Coronary artery (tissue), 2 donors: ENCODE measurements at regions not wholly inside any gene's neighbourhood (a gene's known extent, or its start where the extent isn't known, plus 50 kb on each side); places are given as distances from the start of the nearest gene placed in this dataset.

Experiments used
- DNase-seq: peaks from one replicate; pipeline ENCODE4 v3.0.0-alpha.2; 2017; ENCODE audit warnings: low spot score
- H3K27ac ChIP-seq, 2 donors: fragments of 200-600 bp; sonication (generic); one replicate each; pipeline ENCODE4 v1.5.1; 2016 to 2019
- H3K4me3 ChIP-seq: fragments of 200-600 bp; sonication (generic); 2 replicates; pipeline ENCODE4 v1.5.1; 2016; ENCODE audit warnings: mild to moderate bottlenecking, moderate library complexity
- TF ChIP-seq, protein P1 (sequence below): fragments of 200-600 bp; sonication (generic); IDR thresholded peaks from one replicate; pipeline ENCODE4 v1.5.1; 2019; ENCODE audit warnings: antibody characterized with exemption

DNA sequence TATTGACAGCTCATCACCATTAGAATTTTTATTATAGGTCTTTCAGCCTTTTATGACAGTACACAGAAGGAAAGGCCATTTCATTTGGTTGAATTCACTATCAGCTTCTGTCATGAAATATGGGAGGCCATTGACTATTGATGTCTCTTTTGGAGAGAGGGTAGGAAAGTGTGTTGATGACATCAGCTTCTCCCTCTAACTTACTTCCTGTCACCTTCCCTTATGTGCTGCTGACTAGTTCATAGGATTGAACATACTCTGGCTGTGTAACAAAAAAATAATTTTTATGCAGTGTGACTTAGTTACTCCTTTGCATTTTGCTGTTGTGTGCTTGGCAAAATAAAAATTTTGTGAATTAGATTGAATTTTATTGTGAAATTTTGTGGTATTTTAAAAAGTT, 769.2 kb downstream of the METTL15 start:
- TF ChIP-seq, protein P1, sequence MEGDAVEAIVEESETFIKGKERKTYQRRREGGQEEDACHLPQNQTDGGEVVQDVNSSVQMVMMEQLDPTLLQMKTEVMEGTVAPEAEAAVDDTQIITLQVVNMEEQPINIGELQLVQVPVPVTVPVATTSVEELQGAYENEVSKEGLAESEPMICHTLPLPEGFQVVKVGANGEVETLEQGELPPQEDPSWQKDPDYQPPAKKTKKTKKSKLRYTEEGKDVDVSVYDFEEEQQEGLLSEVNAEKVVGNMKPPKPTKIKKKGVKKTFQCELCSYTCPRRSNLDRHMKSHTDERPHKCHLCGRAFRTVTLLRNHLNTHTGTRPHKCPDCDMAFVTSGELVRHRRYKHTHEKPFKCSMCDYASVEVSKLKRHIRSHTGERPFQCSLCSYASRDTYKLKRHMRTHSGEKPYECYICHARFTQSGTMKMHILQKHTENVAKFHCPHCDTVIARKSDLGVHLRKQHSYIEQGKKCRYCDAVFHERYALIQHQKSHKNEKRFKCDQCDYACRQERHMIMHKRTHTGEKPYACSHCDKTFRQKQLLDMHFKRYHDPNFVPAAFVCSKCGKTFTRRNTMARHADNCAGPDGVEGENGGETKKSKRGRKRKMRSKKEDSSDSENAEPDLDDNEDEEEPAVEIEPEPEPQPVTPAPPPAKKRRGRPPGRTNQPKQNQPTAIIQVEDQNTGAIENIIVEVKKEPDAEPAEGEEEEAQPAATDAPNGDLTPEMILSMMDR = no peak
- Histone ChIP-seq H3K4me3 (no peak overlapping the region), H3K27ac (no peak overlapping the region)
- DNase-seq = no peak

DNA sequence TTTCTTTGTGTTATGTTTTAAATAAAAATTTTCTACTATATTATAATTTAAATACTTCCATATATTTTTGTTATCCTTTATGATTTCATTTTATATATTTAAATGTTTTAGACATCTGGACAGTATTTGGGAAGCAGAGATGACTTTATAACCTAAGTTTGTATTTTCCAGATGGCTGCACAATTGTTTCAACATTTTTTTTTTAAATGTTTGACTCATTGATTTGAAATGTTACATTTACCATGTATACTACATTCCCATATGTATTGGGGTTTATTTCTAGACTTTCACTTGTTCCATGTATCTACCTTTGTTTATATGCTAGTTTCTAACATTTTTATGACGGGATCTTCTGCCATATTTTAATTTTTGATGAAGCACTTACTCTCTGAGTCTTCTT, 766.5 kb downstream of the METTL15 start:
- no peak overlapping the region for H3K4me3 ChIP-seq
- H3K27ac ChIP-seq = no peak overlapping the region
- TF ChIP-seq, protein P1 = no peak
- DNase-seq = no peak

DNA sequence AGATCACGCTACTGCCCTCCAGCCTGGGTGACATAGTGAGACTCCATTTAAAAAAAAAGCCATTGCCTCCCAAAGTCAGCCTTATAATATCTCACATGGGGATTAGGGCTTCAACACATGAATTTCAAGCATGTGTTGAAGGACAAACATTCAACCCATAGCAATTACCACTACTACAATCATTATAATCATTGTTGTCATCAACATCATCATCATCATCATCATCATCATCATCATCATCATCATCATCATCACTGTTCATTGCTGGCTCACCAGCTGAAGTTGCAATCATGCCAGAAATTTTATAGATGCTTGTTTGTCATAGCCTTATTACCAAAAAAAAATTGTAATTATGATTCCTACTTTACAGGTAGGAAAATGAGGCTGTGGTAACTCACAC, 762.9 kb downstream of the METTL15 start:
- no peak for DNase-seq
- H3K4me3 ChIP-seq = no peak overlapping the region
- TF ChIP-seq, protein P1 = no peak
- no peak overlapping the region for H3K27ac ChIP-seq

DNA sequence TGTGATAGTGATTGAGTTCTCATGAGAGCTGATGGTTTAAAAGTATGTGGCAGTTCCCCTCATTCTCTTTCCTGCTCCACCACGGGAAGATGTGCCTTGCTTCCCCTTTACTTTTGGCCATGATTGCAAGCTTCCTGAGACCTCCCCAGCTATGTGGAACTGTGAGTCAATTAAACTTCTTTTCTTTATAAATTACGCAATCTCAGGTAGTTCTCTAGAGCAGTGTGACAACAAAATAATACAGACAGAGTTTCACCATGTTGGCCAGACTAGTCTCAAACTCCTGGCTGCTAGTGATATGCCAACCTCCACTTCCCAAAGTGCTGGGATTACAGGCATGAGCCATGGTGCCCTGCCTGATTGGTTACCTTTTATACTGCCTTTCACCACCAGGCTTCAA, 755.2 kb downstream of the METTL15 start:
- TF ChIP-seq, protein P1 = no peak
- DNase-seq = no peak
- Histone ChIP-seq H3K27ac (no peak overlapping the region), H3K4me3 (no peak overlapping the region)

DNA sequence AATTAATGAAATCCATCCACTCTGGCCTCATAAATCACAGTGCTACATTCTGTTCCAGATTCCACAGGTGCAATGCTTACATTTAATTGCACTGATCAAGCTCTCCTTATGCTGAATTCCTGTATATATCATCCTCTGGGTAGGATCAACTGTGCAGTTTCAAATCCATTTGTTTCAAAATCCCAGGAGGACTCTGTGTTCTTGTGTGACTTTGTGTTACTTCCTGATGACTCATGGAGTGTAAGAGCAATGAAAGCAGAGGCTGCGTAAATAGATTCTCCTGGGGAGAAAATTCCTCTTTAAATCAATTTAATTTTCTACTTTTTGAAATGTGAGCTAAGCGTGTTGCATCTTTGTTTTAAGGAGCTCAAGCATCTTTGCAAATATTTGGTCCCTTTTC, 752.7 kb downstream of the METTL15 start:
- TF ChIP-seq, protein P1 = no peak
- DNase-seq = no peak
- no peak overlapping the region for H3K27ac ChIP-seq
- no peak overlapping the region for H3K4me3 ChIP-seq

DNA sequence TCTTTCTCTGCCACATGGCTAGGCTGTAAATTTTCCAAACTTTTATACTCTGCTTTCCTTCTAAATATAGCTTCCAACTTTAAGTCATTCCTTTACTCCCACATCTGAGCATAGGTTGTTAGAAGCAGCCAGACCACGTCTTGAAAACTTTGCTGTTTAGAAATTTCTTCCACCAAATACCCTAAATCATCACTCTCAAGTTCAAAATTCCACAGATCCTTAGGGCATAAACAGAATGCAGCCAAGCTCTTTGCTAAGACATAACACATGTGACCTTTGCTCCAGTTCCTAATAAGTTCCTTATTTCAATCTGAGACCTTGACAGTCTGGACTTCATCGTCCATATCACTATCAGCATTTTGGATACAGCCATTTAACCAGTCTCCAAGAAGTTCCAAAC, 749.9 kb downstream of the METTL15 start:
- no peak overlapping the region for H3K4me3 ChIP-seq
- TF ChIP-seq, protein P1 = no peak
- H3K27ac ChIP-seq = no peak overlapping the region
- DNase-seq = no peak

DNA sequence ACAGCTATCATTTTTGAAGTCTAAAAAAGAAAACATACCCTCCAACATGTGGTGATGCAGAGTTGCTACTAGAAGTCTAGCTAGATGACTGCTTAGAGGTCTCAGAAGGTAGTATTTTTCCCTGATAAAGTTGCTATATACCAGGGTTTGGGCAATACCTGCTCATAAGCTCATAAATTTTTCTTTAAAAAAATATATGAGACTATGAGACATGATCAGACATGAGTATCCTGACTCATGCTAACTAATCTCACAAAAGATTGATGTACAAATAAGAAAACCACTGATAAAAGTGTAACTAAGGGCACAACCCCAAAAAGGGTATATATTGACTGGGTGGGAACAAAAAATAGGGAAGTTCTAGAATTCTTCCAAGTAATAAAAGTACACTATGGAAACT, 740.9 kb downstream of the METTL15 start:
- TF ChIP-seq, protein P1 = no peak
- H3K27ac ChIP-seq = no peak overlapping the region
- DNase-seq = no peak
- no peak overlapping the region for H3K4me3 ChIP-seq
